ENCODE measurements at regions not wholly inside any gene's neighbourhood (a gene's known extent, or its start where the extent isn't known, plus 50 kb on each side); places are given as distances from the start of the nearest gene placed in this dataset.

GRCh38 chr22:48796310-48797015, 1031.2 kb downstream of the BRD1 start (continued):
- TF ChIP-seq, protein P1, sequence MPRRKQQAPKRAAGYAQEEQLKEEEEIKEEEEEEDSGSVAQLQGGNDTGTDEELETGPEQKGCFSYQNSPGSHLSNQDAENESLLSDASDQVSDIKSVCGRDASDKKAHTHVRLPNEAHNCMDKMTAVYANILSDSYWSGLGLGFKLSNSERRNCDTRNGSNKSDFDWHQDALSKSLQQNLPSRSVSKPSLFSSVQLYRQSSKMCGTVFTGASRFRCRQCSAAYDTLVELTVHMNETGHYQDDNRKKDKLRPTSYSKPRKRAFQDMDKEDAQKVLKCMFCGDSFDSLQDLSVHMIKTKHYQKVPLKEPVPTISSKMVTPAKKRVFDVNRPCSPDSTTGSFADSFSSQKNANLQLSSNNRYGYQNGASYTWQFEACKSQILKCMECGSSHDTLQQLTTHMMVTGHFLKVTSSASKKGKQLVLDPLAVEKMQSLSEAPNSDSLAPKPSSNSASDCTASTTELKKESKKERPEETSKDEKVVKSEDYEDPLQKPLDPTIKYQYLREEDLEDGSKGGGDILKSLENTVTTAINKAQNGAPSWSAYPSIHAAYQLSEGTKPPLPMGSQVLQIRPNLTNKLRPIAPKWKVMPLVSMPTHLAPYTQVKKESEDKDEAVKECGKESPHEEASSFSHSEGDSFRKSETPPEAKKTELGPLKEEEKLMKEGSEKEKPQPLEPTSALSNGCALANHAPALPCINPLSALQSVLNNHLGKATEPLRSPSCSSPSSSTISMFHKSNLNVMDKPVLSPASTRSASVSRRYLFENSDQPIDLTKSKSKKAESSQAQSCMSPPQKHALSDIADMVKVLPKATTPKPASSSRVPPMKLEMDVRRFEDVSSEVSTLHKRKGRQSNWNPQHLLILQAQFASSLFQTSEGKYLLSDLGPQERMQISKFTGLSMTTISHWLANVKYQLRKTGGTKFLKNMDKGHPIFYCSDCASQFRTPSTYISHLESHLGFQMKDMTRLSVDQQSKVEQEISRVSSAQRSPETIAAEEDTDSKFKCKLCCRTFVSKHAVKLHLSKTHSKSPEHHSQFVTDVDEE (CRISPR knock-in tag; IDR thresholded peaks at IDR 0.05), result no peak
- no peak for TF ChIP-seq RARB (CRISPR knock-in tag; IDR thresholded peaks at IDR 0.05)
- no peak for TF ChIP-seq ISL1 (CRISPR knock-in tag; IDR thresholded peaks at IDR 0.05)
- TF ChIP-seq ZNF8 (CRISPR knock-in tag; IDR thresholded peaks at IDR 0.05), result no peak
- no peak for TF ChIP-seq SNAI2 (CRISPR knock-in tag; IDR thresholded peaks at IDR 0.05)
- no peak for TF ChIP-seq BACH2 (CRISPR knock-in tag; IDR thresholded peaks at IDR 0.05; ENCODE audit: borderline replicate concordance)
- TF ChIP-seq CSRNP3 (CRISPR knock-in tag; IDR thresholded peaks at IDR 0.05), result no peak
- TF ChIP-seq, protein P2, sequence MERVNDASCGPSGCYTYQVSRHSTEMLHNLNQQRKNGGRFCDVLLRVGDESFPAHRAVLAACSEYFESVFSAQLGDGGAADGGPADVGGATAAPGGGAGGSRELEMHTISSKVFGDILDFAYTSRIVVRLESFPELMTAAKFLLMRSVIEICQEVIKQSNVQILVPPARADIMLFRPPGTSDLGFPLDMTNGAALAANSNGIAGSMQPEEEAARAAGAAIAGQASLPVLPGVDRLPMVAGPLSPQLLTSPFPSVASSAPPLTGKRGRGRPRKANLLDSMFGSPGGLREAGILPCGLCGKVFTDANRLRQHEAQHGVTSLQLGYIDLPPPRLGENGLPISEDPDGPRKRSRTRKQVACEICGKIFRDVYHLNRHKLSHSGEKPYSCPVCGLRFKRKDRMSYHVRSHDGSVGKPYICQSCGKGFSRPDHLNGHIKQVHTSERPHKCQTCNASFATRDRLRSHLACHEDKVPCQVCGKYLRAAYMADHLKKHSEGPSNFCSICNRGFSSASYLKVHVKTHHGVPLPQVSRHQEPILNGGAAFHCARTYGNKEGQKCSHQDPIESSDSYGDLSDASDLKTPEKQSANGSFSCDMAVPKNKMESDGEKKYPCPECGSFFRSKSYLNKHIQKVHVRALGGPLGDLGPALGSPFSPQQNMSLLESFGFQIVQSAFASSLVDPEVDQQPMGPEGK (CRISPR knock-in tag; IDR thresholded peaks at IDR 0.05; ENCODE audit: borderline replicate concordance), result no peak
- TF ChIP-seq OSR1 (CRISPR knock-in tag; IDR thresholded peaks at IDR 0.05), result no peak
- no peak for TF ChIP-seq ZNF565 (CRISPR knock-in tag; conservative IDR thresholded peaks at IDR 0.05; ENCODE audit: low read depth)

DNA sequence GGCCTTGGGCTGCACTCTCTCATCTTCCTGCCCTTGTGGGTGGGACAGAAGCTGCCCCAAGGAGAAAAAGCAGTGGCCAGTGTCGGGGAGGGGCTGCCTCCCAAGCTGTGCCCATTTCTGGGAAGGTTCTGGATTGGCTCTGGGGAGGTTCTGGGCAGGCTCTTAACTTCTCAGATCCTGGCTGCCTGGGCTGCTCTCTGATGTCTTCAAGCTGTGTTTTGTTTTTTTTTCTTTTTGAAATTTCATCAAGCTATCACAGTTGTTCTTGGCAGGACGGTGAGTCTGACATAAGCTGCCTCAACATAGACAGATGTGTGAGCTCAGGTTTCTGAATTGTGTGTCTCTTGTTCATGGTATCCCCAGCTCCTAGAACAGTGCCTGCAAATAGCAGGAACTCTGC, 1032.0 kb downstream of the BRD1 start:
- no peak for TF ChIP-seq ARNTL (CRISPR knock-in tag; IDR thresholded peaks at IDR 0.05; ENCODE audit: borderline replicate concordance, low read depth)
- no peak for TF ChIP-seq TCF4 (CRISPR knock-in tag; IDR thresholded peaks at IDR 0.05; ENCODE audit: borderline replicate concordance)
- TF ChIP-seq GLIS3 (CRISPR knock-in tag; IDR thresholded peaks at IDR 0.05), result no peak
- TF ChIP-seq BACH2 (CRISPR knock-in tag; IDR thresholded peaks at IDR 0.05; ENCODE audit: borderline replicate concordance), result no peak
- TF ChIP-seq, protein P1 (CRISPR knock-in tag; IDR thresholded peaks at IDR 0.05), result no peak
- TF ChIP-seq, protein P3, sequence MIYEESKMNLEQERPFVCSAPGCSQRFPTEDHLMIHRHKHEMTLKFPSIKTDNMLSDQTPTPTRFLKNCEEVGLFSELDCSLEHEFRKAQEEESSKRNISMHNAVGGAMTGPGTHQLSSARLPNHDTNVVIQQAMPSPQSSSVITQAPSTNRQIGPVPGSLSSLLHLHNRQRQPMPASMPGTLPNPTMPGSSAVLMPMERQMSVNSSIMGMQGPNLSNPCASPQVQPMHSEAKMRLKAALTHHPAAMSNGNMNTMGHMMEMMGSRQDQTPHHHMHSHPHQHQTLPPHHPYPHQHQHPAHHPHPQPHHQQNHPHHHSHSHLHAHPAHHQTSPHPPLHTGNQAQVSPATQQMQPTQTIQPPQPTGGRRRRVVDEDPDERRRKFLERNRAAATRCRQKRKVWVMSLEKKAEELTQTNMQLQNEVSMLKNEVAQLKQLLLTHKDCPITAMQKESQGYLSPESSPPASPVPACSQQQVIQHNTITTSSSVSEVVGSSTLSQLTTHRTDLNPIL (CRISPR knock-in tag; IDR thresholded peaks at IDR 0.05; ENCODE audit: low read depth), result no peak
- TF ChIP-seq PPARA (CRISPR knock-in tag; IDR thresholded peaks at IDR 0.05; ENCODE audit: borderline replicate concordance), result no peak
- TF ChIP-seq ZFP30 (CRISPR knock-in tag; IDR thresholded peaks at IDR 0.05), result no peak
- no peak for TF ChIP-seq OSR1 (CRISPR knock-in tag; IDR thresholded peaks at IDR 0.05)
- TF ChIP-seq, protein P2 (CRISPR knock-in tag; IDR thresholded peaks at IDR 0.05; ENCODE audit: borderline replicate concordance), result no peak
- no peak for TF ChIP-seq SNAI2 (CRISPR knock-in tag; IDR thresholded peaks at IDR 0.05)
- no peak for TF ChIP-seq CSRNP3 (CRISPR knock-in tag; IDR thresholded peaks at IDR 0.05)
- no peak for TF ChIP-seq ZFP3 (CRISPR knock-in tag; IDR thresholded peaks at IDR 0.05)
- no peak for ATAC-seq

Data from SK-N-SH treated with all-trans-retinoic acid at 6 μM for 48 hours (cell line).